ENCODE measurements at regions not wholly inside any gene's neighbourhood (a gene's known extent, or its start where the extent isn't known, plus 50 kb on each side); places are given as distances from the start of the nearest gene placed in this dataset.
"Not testable (repeated sequence)": the region's sequence is repeated elsewhere in the genome, so short reads cannot be mapped to it uniquely, and the experiment has no call there.

GRCh38 chr4:115190529-115190928, 77.1 kb upstream of the NDST4 start:
- DNase-seq (ENCODE audit: low read depth) = no peak
- no peak for TF ChIP-seq CTCF (IDR thresholded peaks at IDR 0.05; ENCODE audit: control insufficient read depth, extremely low read depth, insufficient read depth)
- no peak overlapping the region for H3K4me3 ChIP-seq (ENCODE audit: low read depth, low read length)

DNA sequence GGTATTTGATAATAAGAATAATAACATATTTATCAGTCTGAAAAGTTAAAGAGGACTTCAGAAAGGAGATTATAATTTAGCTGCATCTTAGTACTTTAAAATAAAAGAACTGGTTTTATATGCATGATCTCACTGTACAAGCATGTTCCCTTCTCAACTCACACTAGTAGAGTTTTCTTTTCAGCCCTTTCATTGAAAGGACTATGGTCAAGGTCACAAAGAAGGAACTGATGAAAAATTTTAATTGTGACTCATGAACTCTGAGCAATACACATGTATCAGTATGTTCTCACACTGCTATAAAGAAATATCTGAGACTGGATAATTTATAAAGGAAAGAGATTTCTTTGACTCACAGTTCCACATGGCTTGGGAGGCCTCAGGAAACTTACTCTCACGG, 73.7 kb upstream of the NDST4 start:
- no peak for TF ChIP-seq CTCF (IDR thresholded peaks at IDR 0.05; ENCODE audit: control insufficient read depth, extremely low read depth, insufficient read depth)
- DNase-seq (ENCODE audit: low read depth) = no peak
- no peak overlapping the region for H3K4me3 ChIP-seq (ENCODE audit: low read depth, low read length)

GRCh38 chr4:115179438-115180062, 66.1 kb upstream of the NDST4 start:
- H3K4me3 ChIP-seq (ENCODE audit: low read depth, low read length); DNase-seq (ENCODE audit: low read depth): not testable (repeated sequence)

DNA sequence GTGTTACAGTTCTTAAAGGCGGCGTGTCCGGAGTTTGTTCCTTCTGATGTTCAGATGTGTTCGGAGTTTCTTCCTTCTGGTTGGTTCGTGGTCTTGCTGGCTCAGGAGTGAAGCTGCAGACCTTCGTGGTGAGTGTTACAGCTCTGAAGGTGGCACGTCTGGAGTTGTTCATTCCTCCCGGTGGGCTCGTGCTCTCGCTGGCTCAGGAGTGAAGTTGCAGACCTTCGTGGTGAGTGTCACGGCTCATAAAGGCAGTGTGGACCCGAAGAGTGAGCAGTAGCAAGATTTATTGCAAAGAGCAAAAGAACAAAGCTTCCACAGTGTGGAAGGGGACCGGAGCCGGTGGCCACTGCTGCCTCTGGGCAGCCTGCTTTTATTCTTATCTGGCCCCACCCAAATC, 65.3 kb upstream of the NDST4 start:
- H3K4me3 ChIP-seq (ENCODE audit: low read depth, low read length); DNase-seq (ENCODE audit: low read depth): not testable (repeated sequence)

DNA sequence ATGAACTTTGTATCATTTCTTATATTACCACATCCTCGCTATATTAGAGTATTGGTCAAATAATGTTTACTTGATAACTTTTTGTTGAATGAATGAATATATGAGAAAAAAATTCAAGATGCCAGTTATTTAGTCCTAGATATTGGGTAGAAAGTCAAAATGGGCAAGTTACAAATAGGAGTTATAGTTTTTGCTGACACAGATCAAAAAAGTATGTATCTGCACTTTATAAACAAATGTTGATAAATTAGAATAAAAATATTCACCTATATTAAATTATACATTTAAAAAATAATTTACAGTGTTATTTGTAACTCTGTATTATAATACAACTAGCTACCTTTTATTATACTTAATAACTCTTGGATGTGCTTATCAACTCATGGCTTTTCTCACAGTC, 57.8 kb upstream of the NDST4 start:
- no peak overlapping the region for H3K4me3 ChIP-seq (ENCODE audit: low read depth, low read length)
- DNase-seq (ENCODE audit: low read depth) = no peak
- no peak for TF ChIP-seq CTCF (IDR thresholded peaks at IDR 0.05; ENCODE audit: control insufficient read depth, extremely low read depth, insufficient read depth)

- TF ChIP-seq CTCF (IDR thresholded peaks at IDR 0.05; ENCODE audit: control insufficient read depth, extremely low read depth, insufficient read depth) = no peak
- no peak for DNase-seq (ENCODE audit: low read depth)
- no peak overlapping the region for H3K4me3 ChIP-seq (ENCODE audit: low read depth, low read length)
These were observed 52.1 kb upstream of the NDST4 start for GRCh38 chr4:115165503-115165902.

All from LNCaP clone FGC (cell line).